ENCODE measurements at regions not wholly inside any gene's neighbourhood (a gene's known extent, or its start where the extent isn't known, plus 50 kb on each side); places are given as distances from the start of the nearest gene placed in this dataset.

- Histone ChIP-seq H3K4me1 (no peaks in the 10 kb centered on the region), H3K4me3 (no peak overlapping the region), H3K27ac (no peak overlapping the region), H3K27me3 (no peaks in the 10 kb centered on the region), H3K36me3 (no peaks in the 10 kb centered on the region), H3K9me3 (peaks cover 8 to 11% of the 10 kb centered on the region in 2 donors)
- intact Hi-C loops (cut with DNase I; ENCODE audit: low total_unique reads), result no loop called here
- no peak for TF ChIP-seq POLR2AphosphoS5 (IDR thresholded peaks at IDR 0.05)
- no peak for DNase-seq (ENCODE audit: low spot score in 2 of 2)
Observed at GRCh38 chr5:111641533-111642233, 115.3 kb downstream of the NREP start.

GRCh38 chr5:111639912-111640311, 117.1 kb downstream of the NREP start:
- H3K4me1 ChIP-seq, result no peaks in the 10 kb centered on the region

GRCh38 chr5:111636736-111637135, 120.3 kb downstream of the NREP start:
- Histone ChIP-seq H3K9me3 (peaks cover 8 to 11% of the 10 kb centered on the region in 2 donors), H3K27ac (no peak overlapping the region), H3K27me3 (no peaks in the 10 kb centered on the region), H3K4me1 (no peaks in the 10 kb centered on the region), H3K36me3 (no peaks in the 10 kb centered on the region), H3K4me3 (no peak overlapping the region)
- no peak for TF ChIP-seq CTCF (IDR thresholded peaks at IDR 0.05)
- TF ChIP-seq POLR2A (IDR thresholded peaks at IDR 0.05), result no peak
- TF ChIP-seq POLR2AphosphoS5 (IDR thresholded peaks at IDR 0.05), result no peak
- no peak for DNase-seq (ENCODE audit: low spot score in 2 of 2)
- intact Hi-C loops (cut with DNase I; ENCODE audit: low total_unique reads), result no loop called here

More at GRCh38 chr5:111639912-111640311, 117.1 kb downstream of the NREP start:
- intact Hi-C loops (cut with DNase I; ENCODE audit: low total_unique reads), result no loop called here
- Histone ChIP-seq H3K27ac (no peak overlapping the region), H3K36me3 (no peaks in the 10 kb centered on the region), H3K27me3 (no peaks in the 10 kb centered on the region), H3K4me3 (no peak overlapping the region), H3K9me3 (peaks cover 8 to 11% of the 10 kb centered on the region in 2 donors)
- no peak for DNase-seq (ENCODE audit: low spot score in 2 of 2)
- TF ChIP-seq POLR2AphosphoS5 (IDR thresholded peaks at IDR 0.05) (no peak), CTCF (IDR thresholded peaks at IDR 0.05) (no peak)

GRCh38 chr5:111635916-111636570, 121.0 kb downstream of the NREP start:
- H3K9me3 ChIP-seq, result peaks cover 8 to 11% of the 10 kb centered on the region in 2 donors

GRCh38 chr5:111635151-111635902, 121.7 kb downstream of the NREP start:
- intact Hi-C loops (cut with DNase I; ENCODE audit: low total_unique reads), result no loop called here
- Histone ChIP-seq H3K4me3 (peak overlapping the region in 1 of 3 donors; percentile 22), H3K27me3 (no peaks in the 10 kb centered on the region), H3K4me1 (no peaks in the 10 kb centered on the region), H3K36me3 (no peaks in the 10 kb centered on the region), H3K9me3 (peaks cover 8 to 11% of the 10 kb centered on the region in 2 donors), H3K27ac (no peak overlapping the region)
- DNase-seq (ENCODE audit: low spot score in 2 of 2), result no peak
- TF ChIP-seq POLR2AphosphoS5 (IDR thresholded peaks at IDR 0.05) (no peak), CTCF (IDR thresholded peaks at IDR 0.05) (no peak)

More at GRCh38 chr5:111635916-111636570, 121.0 kb downstream of the NREP start:
- Histone ChIP-seq H3K27me3 (no peaks in the 10 kb centered on the region), H3K4me3 (no peak overlapping the region), H3K4me1 (no peaks in the 10 kb centered on the region), H3K36me3 (no peaks in the 10 kb centered on the region), H3K27ac (no peak overlapping the region)
- no peak for TF ChIP-seq CTCF (IDR thresholded peaks at IDR 0.05)
- no peak for TF ChIP-seq POLR2A (IDR thresholded peaks at IDR 0.05)
- TF ChIP-seq POLR2AphosphoS5 (IDR thresholded peaks at IDR 0.05), result no peak
- no peak for DNase-seq (ENCODE audit: low spot score in 2 of 2)
- intact Hi-C loops (cut with DNase I; ENCODE audit: low total_unique reads), result no loop called here

All from breast epithelium (tissue), 4 donors.